ENCODE measurements at regions not wholly inside any gene's neighbourhood (a gene's known extent, or its start where the extent isn't known, plus 50 kb on each side); places are given as distances from the start of the nearest gene placed in this dataset.
A peak's percentile ranks its signal among the peaks of the same experiment; 100 is the strongest.

DNA sequence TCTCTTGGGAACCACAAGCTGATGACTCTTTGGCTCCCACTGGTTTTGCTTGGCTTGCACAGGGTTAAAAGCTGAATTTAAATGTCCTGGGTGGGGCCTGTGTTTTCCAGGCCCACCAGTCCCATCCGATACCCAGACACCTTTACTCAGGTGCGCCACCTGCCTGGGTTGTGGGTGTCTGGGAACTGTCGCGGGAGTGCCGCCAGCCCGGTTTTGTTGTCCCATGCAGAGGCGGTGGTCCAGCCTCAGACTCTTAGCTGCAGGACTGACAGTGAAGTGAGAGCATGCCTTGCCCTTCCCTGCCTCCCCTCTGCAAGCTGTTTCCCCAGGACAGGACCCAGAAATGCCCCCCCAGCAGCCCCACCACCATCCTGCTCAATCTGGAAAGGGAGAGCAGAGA is 255.6 kb upstream of the ZNF32 start:
- no peaks in the 10 kb centered on the region for H3K4me1 Mint-ChIP-seq (ENCODE audit: low read depth in 2 of 2)
- H3K9me3 Mint-ChIP-seq = no peaks in the 10 kb centered on the region

DNA sequence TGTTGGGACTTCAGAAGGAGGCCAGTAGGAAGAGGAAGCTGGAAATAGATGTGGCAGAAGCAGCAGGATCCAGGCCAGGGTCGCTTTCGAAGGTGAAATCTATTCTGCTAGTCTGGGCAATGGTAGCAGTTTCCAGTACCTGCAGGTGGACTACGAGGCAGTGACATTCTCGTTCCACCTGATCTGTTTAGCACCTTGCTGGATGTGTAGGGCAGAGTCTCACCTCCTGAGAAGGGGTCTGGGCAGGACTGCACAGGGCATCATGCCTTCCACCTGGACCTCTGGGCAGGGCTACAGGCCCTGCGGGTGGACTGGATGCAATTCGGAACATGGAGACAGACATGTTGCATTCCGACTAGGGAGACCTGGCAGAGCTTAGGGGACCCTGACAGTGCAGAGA is 254.8 kb upstream of the ZNF32 start:
- H3K27me3 Mint-ChIP-seq = peaks cover 10 to 20% of the 10 kb centered on the region in 2 donors
- no peaks in the 10 kb centered on the region for H3K36me3 Mint-ChIP-seq
- no peak for DNase-seq (ENCODE audit: low spot score)
- H3K4me1 Mint-ChIP-seq (ENCODE audit: low read depth in 2 of 2) = no peaks in the 10 kb centered on the region
- ATAC-seq = no peak
- H3K27ac Mint-ChIP-seq = no peak overlapping the region
- no peak overlapping the region for H3K4me3 Mint-ChIP-seq
- no peaks in the 10 kb centered on the region for H3K9me3 Mint-ChIP-seq

More for the DNA sequence above, 255.6 kb upstream of the ZNF32 start:
- no peak overlapping the region for H3K27ac Mint-ChIP-seq
- ATAC-seq (no peak), DNase-seq (ENCODE audit: low spot score) (no peak)
- peaks cover 10 to 20% of the 10 kb centered on the region in 2 donors for H3K27me3 Mint-ChIP-seq
- no peak overlapping the region for H3K4me3 Mint-ChIP-seq
- no peaks in the 10 kb centered on the region for H3K36me3 Mint-ChIP-seq

DNA sequence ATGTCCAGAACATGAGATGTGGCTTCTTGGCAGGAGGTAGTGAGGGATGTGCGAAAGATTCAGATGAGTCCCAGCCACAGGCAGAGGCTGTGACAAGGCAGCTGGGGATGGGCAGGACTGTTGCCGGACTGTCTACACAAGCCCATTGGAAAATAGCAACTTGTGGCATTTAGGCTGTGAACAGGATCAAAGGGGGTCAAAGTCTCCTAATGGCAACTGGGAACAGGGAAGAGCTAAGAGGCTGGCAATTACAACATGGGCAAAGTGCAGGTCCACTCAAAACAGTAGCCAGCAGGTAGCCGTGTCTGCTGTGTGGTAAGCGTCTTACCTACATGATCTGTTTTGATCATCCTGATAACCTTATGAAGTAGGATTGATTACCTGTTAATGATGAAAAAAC is 254.2 kb upstream of the ZNF32 start:
- H3K4me3 Mint-ChIP-seq = no peak overlapping the region
- H3K36me3 Mint-ChIP-seq = no peaks in the 10 kb centered on the region
- no peak overlapping the region for H3K27ac Mint-ChIP-seq
- no peaks in the 10 kb centered on the region for H3K4me1 Mint-ChIP-seq (ENCODE audit: low read depth in 2 of 2)
- ATAC-seq (no peak), DNase-seq (ENCODE audit: low spot score) (no peak)
- H3K27me3 Mint-ChIP-seq = peaks cover 10 to 20% of the 10 kb centered on the region in 2 donors
- H3K9me3 Mint-ChIP-seq = no peaks in the 10 kb centered on the region

DNA sequence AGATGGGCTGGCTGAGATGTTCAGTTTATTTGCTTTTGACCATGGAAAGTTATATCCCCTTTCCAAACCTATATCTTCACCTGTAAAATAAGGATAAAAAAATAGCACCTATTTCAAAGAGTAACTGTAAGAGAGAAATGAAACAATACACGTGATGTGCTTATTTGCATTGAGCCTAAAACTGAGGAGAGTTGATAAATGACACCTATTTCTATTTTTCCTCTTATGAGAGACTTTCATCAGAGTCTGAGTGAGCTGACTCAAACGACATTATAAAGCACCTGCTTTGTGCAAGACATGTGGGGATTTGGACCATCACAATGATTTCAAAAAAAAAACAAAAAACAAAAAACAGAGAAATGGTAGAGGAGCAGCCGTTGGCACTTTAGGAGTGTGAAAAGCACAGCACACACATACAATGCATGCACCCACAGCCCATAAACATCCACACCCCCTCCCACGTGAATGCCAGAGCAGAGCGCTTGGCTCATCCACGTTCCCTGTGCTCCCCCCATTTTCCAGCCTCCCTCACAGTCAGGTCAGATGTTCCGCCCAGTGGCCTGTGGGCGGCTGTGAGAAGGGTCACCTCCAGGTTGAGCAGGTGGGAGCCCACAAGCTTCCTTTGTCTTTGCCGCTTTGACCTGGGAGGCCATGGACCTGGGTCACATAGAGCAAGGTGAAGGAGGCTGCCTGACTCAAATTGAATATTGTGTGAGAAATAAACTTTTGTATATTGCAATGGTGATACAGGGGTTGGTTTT is 253.2 kb upstream of the ZNF32 start:
- H3K36me3 Mint-ChIP-seq = no peaks in the 10 kb centered on the region
- no peak overlapping the region for H3K27ac Mint-ChIP-seq
- H3K4me1 Mint-ChIP-seq (ENCODE audit: low read depth in 2 of 2) = no peaks in the 10 kb centered on the region
- DNase-seq (ENCODE audit: low spot score) (no peak), ATAC-seq (no peak)
- H3K4me3 Mint-ChIP-seq = no peak overlapping the region
- no peaks in the 10 kb centered on the region for H3K9me3 Mint-ChIP-seq
- H3K27me3 Mint-ChIP-seq = peaks cover 10 to 15% of the 10 kb centered on the region in 2 donors

DNA sequence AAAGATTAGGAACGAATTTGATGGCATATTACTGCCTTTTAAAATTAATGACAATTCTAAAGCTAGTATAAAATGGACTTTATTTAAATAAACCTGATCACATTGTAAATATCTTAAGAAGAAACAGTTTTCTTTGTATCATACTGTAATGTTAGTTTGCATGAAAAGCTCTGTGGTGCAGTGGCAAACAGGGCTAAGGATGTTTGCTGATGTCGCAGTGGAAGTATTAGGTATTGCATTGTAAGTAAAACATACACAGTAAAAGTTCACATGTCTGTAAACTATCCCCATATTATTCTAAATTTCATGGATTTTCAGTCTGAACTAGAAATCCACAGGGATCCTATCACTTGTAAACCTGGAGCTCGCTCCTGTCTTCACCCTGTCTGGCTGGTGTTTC is 252.6 kb upstream of the ZNF32 start:
- no peaks in the 10 kb centered on the region for H3K4me1 Mint-ChIP-seq (ENCODE audit: low read depth in 2 of 2)
- ATAC-seq (no peak), DNase-seq (ENCODE audit: low spot score) (no peak)
- H3K27me3 Mint-ChIP-seq = peaks cover 9 to 10% of the 10 kb centered on the region in 2 donors
- H3K9me3 Mint-ChIP-seq = no peaks in the 10 kb centered on the region
- no peaks in the 10 kb centered on the region for H3K36me3 Mint-ChIP-seq
- H3K27ac Mint-ChIP-seq = no peak overlapping the region
- no peak overlapping the region for H3K4me3 Mint-ChIP-seq

DNA sequence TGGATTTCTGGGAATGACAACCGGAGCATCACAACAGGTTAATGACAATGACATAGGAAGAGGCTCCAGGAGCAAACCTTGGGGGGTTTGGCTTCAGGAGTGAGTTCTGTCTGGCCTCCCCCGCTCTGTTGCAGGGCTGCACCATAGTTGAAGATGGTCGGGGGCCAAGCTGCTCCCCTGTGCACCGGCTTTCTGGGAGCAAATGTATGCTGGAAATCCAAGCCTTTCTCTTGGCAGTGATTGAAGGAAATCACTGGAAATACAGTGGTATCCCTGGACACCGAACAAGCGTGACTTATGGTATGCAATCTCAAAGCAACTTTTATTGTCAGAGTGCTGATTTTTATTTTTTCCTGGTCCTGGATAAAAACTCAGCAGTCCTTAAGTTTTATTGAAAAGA is 251.9 kb upstream of the ZNF32 start:
- Mint-ChIP-seq H3K27me3 (peaks cover 6 to 10% of the 10 kb centered on the region in 2 donors), H3K4me1 (ENCODE audit: low read depth in 2 of 2) (no peaks in the 10 kb centered on the region), H3K27ac (no peak overlapping the region), H3K4me3 (no peak overlapping the region), H3K36me3 (no peaks in the 10 kb centered on the region), H3K9me3 (no peaks in the 10 kb centered on the region)
- ATAC-seq (no peak), DNase-seq (ENCODE audit: low spot score) (no peak)

DNA sequence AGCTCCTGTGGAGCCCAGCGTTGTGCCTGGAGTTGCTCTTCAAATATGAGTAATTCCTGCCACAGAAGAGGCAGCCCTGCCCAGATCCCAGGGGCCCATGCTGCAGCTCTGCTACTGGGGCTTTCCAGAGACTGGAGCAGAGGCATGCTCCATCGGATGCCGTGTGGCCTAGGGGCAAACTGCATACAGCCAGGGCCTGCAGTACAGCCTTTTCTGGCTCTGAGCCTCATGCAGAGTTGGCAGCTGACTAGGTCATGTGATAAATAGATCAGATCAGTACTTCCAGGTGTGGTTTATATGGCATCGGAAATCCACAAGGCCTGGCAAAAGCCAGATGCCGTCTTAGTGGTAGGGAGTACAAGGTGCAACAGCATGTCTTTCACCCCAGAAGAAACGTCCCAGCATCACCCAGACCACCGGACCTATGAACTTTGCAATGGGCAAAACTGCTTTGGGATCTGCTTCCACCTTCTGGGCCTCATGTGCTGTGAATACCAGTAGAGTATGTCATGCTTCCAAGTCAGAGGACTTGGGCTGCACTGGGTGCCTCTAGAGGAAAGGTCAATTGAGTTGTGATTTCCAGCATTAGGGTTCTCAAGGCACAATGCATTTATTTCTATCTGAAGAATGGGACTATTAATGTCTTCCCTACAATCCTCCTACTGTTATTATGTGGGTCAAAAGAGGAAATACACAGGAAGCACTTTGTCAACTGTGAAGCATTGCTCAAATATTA is 250.7 kb upstream of the ZNF32 start:
- DNase-seq (ENCODE audit: low spot score) (no peak), ATAC-seq (no peak)
- no peak overlapping the region for H3K27ac Mint-ChIP-seq
- no peaks in the 10 kb centered on the region for H3K4me1 Mint-ChIP-seq (ENCODE audit: low read depth in 2 of 2)
- no peaks in the 10 kb centered on the region for H3K36me3 Mint-ChIP-seq
- peaks cover 10 to 14% of the 10 kb centered on the region in 2 donors for H3K27me3 Mint-ChIP-seq
- H3K9me3 Mint-ChIP-seq = no peaks in the 10 kb centered on the region
- H3K4me3 Mint-ChIP-seq = no peak overlapping the region

DNA sequence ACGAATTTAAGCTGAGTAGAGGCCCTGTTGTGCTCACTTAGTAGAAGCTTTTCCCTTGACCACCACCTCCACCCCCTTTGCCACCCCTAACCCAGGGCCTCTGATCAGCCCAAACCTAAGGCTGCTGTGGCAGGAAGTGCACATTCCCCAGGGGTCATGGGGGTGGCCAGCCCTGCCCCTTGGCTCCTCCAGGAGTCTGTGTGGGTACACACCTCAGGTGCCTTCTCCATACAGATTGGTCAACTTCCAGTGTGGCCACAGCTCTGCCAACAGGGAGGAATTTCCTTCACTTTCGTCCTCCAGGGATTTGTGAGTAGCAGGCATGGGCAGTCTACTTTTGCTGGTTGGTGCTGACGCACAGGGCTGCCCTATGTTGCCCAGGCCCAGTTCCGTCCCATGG is 249.9 kb upstream of the ZNF32 start:
- Mint-ChIP-seq H3K9me3 (no peaks in the 10 kb centered on the region), H3K36me3 (no peaks in the 10 kb centered on the region), H3K27me3 (peaks cover 14 to 15% of the 10 kb centered on the region in 2 donors), H3K4me1 (ENCODE audit: low read depth in 2 of 2) (no peaks in the 10 kb centered on the region), H3K4me3 (no peak overlapping the region), H3K27ac (no peak overlapping the region)
- DNase-seq (ENCODE audit: low spot score) (no peak), ATAC-seq (peak in 1 of 2 donors; percentile 31)

DNA sequence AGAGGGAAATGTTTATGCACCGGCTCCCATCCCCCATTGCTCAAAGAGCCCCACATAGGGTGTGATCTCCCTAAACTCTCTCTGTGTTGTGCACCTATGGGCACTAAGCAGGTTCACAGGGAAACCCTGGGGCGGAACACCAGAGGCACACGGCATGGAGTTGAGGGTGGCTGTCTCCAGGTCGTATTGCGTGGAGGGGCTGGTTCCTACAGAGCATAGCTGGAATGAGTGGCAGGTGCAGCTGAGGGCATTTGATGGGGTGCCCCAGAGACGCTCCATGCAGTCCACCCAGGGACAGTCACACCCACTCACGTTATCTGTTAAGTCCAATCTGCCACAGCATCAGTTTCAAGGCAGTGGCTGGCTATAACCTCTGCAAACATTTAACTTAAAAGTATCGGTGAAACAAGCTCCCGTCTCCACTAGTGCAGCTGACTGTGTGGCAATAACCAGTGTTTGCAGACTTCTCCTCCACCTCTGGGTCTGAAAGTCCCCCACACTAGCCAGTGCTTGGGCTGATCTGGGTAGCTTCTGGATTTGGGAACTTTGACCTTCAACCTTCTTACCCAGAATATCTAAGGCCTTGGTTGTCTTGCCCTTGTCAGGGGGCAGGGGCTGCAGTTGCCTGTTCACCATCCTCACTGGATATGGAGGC is 249.2 kb upstream of the ZNF32 start:
- H3K27me3 Mint-ChIP-seq = peaks cover 9 to 13% of the 10 kb centered on the region in 2 donors
- DNase-seq (ENCODE audit: low spot score) (no peak), ATAC-seq (no peak)
- no peaks in the 10 kb centered on the region for H3K36me3 Mint-ChIP-seq
- H3K27ac Mint-ChIP-seq = no peak overlapping the region
- no peaks in the 10 kb centered on the region for H3K4me1 Mint-ChIP-seq (ENCODE audit: low read depth in 2 of 2)
- no peak overlapping the region for H3K4me3 Mint-ChIP-seq
- H3K9me3 Mint-ChIP-seq = no peaks in the 10 kb centered on the region

DNA sequence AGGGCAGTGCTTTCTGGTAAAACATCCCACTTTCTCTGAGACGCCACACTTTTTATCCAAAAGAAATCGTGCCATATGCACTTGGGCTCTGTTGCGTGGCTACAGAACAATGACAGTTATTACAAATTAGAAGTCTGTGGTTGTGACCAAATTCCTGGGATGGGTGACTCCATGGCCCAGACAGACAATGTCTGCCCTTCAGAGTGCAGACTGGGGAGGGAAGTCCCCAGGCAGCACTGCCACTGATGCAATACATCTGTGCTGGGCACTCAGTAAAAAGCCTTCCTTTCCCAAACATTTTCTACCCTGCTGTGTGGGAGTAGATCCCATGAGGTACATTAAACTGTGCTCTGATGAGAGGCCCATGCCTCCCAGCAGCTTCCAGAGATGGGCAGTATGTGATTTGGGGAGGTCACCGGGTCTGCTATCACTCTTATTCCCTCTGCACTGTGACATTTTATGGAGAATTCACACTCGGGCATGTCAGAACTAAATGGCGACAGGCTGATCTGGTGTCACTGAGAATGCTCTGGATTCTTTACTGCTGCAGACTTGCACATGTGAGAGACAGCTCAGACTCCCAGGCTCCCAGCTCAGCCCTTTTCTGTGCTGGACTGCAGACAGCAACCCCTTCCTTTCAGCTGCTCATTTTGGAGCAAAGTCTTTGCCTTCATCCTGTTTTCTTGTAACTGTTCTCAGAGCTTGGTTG is 243.5 kb upstream of the ZNF32 start:
- H3K36me3 Mint-ChIP-seq = no peaks in the 10 kb centered on the region
- no peaks in the 10 kb centered on the region for H3K9me3 Mint-ChIP-seq
- DNase-seq (ENCODE audit: low spot score) (no peak), ATAC-seq (no peak)
- H3K4me3 Mint-ChIP-seq = no peak overlapping the region
- peaks cover 0 to 3% of the 10 kb centered on the region in 2 donors for H3K4me1 Mint-ChIP-seq (ENCODE audit: low read depth in 2 of 2)
- H3K27me3 Mint-ChIP-seq = peaks cover 32 to 34% of the 10 kb centered on the region in 2 donors
- no peak overlapping the region for H3K27ac Mint-ChIP-seq

DNA sequence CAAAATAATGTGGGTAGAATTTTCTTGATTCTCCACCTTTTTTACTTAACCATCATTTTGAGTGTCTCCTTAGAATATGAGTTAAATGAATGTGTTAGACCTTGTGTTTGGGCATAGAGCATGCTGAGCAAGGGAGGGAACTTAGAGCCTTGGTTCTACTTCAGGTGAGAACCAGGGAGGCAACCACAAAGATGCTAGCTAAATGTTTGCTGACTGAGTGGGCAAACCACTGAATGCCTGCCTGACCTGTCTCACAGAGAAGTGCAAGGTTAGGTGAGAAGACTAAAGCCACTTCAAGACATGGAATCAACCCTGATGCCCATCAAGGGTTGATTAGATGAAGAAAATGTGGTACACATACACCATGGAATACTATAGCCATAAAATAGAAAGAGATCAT is 242.6 kb upstream of the ZNF32 start:
- H3K4me1 Mint-ChIP-seq (ENCODE audit: low read depth in 2 of 2) = peaks cover 0 to 3% of the 10 kb centered on the region in 2 donors
- no peak overlapping the region for H3K4me3 Mint-ChIP-seq
- H3K36me3 Mint-ChIP-seq = no peaks in the 10 kb centered on the region
- H3K9me3 Mint-ChIP-seq = no peaks in the 10 kb centered on the region
- ATAC-seq (no peak), DNase-seq (ENCODE audit: low spot score) (no peak)
- no peak overlapping the region for H3K27ac Mint-ChIP-seq
- H3K27me3 Mint-ChIP-seq = peaks cover 34 to 39% of the 10 kb centered on the region in 2 donors

DNA sequence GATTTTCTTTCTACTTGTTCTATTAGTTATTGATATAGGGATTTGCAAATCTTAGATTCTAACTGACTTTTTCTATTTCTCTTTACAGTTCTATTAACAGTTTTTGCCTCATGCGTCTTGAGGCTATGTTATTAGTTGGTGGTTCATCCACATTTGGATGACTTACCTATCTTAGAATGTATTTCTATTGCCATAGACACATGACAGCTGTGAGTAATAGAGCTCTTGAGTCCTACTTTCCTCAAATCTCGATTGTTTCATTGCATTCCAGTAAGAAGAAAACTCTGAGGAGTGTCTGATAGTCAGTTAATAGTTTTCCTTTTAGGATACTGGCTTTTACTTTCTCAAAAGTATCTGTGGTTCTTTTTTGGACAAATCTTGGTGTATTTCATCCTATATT is 241.4 kb upstream of the ZNF32 start:
- Mint-ChIP-seq H3K4me1 (ENCODE audit: low read depth in 2 of 2) (peaks cover 0 to 3% of the 10 kb centered on the region in 2 donors), H3K27me3 (peaks cover 34 to 35% of the 10 kb centered on the region in 2 donors), H3K27ac (no peak overlapping the region), H3K9me3 (no peaks in the 10 kb centered on the region), H3K4me3 (no peak overlapping the region), H3K36me3 (no peaks in the 10 kb centered on the region)
- no peak for DNase-seq (ENCODE audit: low spot score)
- ATAC-seq = no peak

DNA sequence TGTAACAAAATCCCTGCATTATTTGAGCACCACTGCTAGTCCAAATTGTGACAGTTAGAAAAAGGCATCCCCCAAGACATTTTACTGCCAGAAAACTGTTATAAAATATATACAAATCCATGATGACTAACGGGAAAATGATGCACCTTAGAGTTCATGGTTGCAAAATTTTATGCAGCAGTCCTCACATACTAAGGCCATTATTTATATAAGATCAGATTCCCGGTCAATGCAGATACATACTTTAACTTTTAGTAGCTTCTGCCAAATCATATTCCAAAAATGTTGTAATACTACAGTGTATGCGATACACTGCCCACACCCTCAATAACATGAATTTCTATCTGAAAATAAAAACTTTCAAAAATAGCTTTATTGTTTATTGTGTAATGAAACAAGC is 239.9 kb upstream of the ZNF32 start:
- ATAC-seq (no peak), DNase-seq (ENCODE audit: low spot score) (no peak)
- no peak overlapping the region for H3K27ac Mint-ChIP-seq
- H3K4me3 Mint-ChIP-seq = no peak overlapping the region
- no peaks in the 10 kb centered on the region for H3K9me3 Mint-ChIP-seq
- peaks cover 26 to 31% of the 10 kb centered on the region in 2 donors for H3K27me3 Mint-ChIP-seq
- peaks cover 0 to 3% of the 10 kb centered on the region in 2 donors for H3K4me1 Mint-ChIP-seq (ENCODE audit: low read depth in 2 of 2)
- no peaks in the 10 kb centered on the region for H3K36me3 Mint-ChIP-seq

Measured in natural killer cell treated with Interleukin-12 subunit alpha and Interleukin-12 subunit beta and Interleukin-15 and Interleukin-18, amount 100 ng/mL, for 72 hours (primary cell).